GM18909 (cell line): ENCODE measurements at regions not wholly inside any gene's neighbourhood (a gene's known extent, or its start where the extent isn't known, plus 50 kb on each side); places are given as distances from the start of the nearest gene placed in this dataset.
"Not testable (repeated sequence)": the region's sequence is repeated elsewhere in the genome, so short reads cannot be mapped to it uniquely, and the experiment has no call there.

ENCODE experiments used
- ATAC-seq: cut with Tn5 transposase; IDR thresholded peaks from one replicate; pipeline ENCODE4 v1.9.1; 2021; ENCODE audit warnings: mild to moderate bottlenecking; ENCODE audit not compliant: unreplicated experiment, poor library complexity

DNA sequence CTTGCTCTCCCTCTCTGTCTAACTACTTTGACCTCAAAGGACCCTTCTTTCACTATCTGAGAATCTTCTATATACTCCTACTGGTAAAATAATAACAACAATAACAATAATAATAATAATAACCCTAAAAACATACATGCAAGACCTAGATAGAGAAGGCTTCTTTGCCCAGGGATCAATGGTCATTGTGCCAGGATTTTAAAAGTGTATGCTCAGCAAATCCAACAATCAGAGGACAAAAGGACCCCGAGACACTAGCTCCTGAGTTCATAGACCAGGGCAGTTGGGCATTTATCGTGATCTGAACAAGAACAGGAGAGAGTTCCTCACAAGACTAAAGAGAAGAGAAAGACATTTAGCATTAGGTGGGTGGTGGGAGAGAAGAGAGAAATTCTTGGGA lies 358.5 kb downstream of the DAD1 start:
- no peak for ATAC-seq

DNA sequence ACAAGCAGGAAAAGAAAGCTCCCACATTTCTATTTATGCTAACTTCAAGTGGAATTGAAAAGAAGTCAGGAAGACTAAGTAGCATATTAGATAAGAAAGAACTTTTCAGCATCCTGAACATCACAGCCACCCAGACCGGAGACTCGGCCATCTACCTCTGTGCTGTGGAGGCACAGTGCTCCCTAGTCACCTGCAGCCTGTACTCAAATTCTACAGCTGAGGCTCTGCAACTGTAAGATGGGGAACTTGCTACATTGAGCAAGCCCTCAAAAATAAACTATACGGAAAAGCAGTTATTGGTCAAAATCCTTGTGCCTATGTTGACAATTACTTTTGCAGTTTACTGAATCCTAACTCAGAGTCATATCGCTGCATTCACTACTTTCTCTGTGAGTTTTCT lies 361.9 kb downstream of the DAD1 start:
- no peak for ATAC-seq

GRCh38 chr14:22226381-22226780 lies 362.6 kb downstream of the DAD1 start:
- peak; percentile 51 for ATAC-seq

DNA sequence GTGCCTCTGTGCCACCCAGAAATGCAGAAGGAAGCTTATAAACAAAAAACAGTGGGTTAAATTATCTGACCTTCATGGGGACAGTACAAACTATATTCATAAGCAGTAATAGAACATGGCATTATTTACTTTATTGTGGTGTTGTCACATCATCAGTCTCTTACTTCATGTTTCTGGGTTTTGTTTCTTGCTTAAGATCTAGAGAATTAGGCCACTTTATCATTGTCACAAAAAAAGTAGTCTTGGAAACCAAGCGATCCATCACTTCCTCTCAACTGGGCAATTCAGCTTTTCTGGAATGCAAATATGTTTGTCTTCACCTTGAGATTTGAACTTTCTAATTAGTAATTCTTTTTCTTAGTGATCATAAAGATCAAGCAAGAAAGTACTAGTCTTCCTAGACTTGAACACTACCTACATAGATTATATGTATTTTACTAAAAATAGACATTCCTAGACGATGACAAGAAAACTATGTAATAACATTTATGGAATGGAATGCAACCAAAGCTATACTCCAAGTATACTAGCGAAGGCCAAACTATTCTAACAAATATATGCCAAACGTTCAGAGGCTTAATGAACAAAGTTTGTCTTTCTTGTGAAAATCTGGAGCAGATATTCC lies 363.4 kb downstream of the DAD1 start:
- ATAC-seq = no peak

DNA sequence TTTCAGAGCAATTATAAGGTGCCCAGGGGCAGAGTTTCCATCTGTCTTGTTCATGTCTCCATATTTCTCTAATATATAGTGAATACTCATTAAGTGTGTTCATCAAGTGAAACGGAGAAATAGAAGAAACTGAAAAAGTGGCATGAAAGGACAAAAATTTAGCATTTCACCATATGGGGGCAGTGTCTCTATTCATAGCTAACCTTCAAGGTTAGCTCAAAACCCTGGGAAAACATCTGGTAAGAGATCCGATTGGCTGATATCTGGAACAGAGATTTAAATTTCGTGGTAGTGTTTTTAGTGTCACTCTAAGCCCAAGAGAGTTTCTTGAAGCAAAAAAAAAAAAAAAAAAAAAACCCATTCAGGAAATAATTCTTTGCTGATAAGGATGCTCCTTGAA lies 367.5 kb downstream of the DAD1 start:
- no peak for ATAC-seq

GRCh38 chr14:22220427-22220826 lies 368.6 kb downstream of the DAD1 start:
- no peak for ATAC-seq

DNA sequence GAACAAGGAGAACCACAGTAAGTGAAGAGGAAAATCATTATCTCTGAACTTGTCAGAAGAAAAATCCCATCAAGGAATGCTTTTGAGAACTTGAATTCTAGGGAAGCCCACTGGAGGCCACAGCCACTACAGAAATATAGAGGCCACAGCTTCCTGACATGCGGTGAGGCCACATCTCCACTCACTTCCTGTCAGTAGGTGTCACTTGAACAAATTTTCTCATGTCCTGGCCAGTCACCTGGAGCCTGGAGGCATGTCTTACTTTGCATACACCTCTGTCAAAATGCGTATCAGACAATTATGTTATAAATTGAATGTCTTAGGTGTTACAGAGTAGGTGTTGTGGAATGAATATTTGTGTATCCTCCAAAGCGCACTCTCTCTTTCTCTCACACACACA lies 370.3 kb downstream of the DAD1 start:
- ATAC-seq = no peak

GRCh38 chr14:22213120-22213519 lies 375.9 kb downstream of the DAD1 start:
- ATAC-seq = no peak

DNA sequence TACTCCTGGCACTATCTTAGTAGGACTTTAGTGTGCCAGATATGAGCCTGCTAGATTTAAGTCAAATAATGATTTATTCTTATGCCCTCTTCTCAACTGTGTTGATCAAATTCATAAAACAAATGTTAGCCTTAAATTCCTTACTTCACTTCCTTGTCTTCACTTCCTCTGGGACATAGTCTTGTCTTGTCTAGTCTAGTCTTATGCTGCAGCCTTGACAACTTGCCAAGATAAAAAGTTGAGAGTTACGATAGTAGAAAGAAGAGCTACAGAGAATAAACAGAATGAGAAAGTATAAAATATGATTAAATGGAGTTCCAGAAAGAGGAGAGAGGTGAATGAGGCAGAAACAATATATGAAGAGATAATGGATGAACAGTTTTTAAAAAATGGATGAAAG lies 378.1 kb downstream of the DAD1 start:
- ATAC-seq = no peak

DNA sequence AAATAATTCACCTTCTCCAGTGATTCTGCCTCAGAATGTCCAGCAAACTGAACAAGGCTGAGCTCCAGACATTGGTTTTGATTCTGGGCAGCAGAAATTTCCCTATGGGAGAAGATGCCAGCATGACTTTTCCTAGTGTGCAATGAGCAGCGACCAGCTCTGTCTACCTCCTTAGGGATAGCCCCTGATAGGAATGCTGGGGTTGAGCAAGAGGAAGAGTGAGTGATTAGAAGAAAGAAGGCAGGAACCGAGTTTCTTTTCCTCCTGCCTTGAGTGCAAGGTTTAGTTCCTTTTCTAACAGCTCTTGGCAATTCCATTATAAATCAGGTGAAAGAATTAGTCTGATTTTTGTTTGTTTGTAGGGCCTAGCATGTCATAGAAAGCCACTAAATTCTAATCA lies 379.0 kb downstream of the DAD1 start:
- ATAC-seq = no peak

DNA sequence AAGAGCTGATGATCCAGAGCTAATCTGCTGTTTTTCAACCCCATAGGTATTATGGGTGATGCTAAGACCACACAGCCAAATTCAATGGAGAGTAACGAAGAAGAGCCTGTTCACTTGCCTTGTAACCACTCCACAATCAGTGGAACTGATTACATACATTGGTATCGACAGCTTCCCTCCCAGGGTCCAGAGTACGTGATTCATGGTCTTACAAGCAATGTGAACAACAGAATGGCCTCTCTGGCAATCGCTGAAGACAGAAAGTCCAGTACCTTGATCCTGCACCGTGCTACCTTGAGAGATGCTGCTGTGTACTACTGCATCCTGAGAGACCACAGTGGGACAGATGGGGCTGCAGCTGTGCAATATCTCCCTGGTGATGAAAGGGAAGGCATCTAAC lies 386.0 kb downstream of the DAD1 start:
- no peak for ATAC-seq

GRCh38 chr14:22202313-22202712 lies 386.7 kb downstream of the DAD1 start:
- ATAC-seq = no peak

- no peak for ATAC-seq
Observed at GRCh38 chr14:22200977-22201605, 387.9 kb downstream of the DAD1 start.

- not testable (repeated sequence) for ATAC-seq
Observed at GRCh38 chr14:22200131-22200530, 388.9 kb downstream of the DAD1 start.

DNA sequence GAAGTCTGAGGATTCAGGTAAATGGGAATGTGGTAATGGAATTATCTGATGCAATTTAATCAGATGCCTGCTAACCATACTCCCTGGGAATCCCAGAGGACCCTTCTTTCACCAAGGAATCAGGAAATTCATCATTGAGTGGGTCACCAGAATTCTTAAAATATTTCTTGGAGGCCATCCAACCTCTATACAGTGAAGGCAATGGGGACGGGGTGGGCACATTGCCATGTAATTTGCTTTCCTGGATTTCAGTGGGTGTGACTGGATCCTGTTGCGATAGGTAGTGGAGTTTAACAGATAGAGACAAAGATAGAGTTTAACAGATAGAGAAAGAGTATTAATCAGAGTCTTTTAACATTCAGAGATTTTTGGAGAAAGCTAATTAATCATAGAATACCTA lies 394.4 kb downstream of the DAD1 start:
- ATAC-seq = no peak

- ATAC-seq = no peak
Observed at GRCh38 chr14:22190411-22191191, 398.4 kb downstream of the DAD1 start.

DNA sequence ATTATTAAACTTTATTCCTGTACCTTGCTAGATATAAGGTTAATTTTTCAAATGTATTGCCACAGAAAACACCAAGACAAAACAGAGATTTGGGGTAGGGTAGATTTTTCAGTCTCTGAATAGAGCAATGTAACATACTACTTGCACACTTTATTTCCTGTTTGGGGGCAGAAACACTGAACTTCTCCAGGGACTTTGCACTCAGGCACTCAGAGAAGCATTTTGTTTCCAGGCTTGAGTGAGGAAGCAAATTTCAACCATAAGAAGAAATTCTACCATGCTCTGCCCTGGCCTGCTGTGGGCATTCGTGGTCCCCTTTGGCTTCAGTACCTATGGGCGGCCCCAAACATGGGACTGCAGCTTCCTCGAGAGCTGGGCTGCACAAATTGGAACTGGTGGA lies 399.1 kb downstream of the DAD1 start:
- no peak for ATAC-seq

DNA sequence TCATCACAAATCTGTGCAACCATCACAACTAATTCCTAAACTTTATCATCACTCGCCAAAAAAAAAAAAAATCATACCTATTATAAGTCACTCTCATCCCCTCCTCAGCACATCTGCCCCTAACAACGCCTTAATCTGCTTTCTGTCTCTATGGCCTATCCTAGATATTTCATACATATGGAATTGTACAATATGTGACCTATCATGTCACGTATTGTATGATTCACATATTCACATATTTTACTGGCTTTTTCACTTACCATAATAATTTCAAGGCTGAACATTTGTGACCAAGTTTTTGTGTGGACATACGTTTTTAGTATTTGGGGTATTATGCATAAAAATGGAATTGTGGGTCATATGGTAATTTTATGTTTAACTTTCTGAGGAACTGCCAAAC lies 400.7 kb downstream of the DAD1 start:
- no peak for ATAC-seq

GRCh38 chr14:22185789-22186188 lies 403.2 kb downstream of the DAD1 start:
- ATAC-seq = no peak

GRCh38 chr14:22185191-22185590 lies 403.8 kb downstream of the DAD1 start:
- ATAC-seq = no peak

DNA sequence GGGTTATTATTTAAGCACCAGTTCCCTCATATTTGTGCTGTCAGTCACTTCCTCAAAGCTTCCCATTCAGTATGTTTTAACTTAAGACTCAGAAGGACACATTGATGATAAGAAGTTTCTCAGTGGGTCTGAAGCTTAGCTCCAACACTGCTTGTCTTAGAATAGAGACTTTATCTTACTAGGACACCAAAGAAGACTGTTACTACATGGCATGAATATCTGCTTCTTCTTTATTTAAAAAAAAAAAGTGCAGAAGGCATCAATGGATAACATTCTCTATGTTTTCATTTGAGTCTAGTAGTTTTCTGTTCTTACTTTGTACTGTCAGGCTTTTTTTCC lies 404.2 kb downstream of the DAD1 start:
- ATAC-seq = no peak
